Fibroblast of skin of left quadriceps (primary cell): ENCODE measurements at regions not wholly inside any gene's neighbourhood (a gene's known extent, or its start where the extent isn't known, plus 50 kb on each side); places are given as distances from the start of the nearest gene placed in this dataset.
A peak's percentile ranks its signal among the peaks of the same experiment; 100 is the strongest.
"Not testable (repeated sequence)": the region's sequence is repeated elsewhere in the genome, so short reads cannot be mapped to it uniquely, and the experiment has no call there.

Experiments used
- DNase-seq, 2 experiments: peaks; one replicate each; pipeline ENCODE4 v3.0.0-alpha.2; 2013; ENCODE audit warnings: low read depth in 2 of 2

- DNase-seq, result no peak
These were observed 674.3 kb downstream of the NUP35 start for GRCh38 chr2:183798535-183798934.

GRCh38 chr2:183799761-183800160 lies 675.5 kb downstream of the NUP35 start:
- no peak for DNase-seq

GRCh38 chr2:183803596-183803995 lies 679.4 kb downstream of the NUP35 start:
- no peak for DNase-seq

- no peak for DNase-seq
These were observed 683.6 kb downstream of the NUP35 start for GRCh38 chr2:183807870-183808269.

DNA sequence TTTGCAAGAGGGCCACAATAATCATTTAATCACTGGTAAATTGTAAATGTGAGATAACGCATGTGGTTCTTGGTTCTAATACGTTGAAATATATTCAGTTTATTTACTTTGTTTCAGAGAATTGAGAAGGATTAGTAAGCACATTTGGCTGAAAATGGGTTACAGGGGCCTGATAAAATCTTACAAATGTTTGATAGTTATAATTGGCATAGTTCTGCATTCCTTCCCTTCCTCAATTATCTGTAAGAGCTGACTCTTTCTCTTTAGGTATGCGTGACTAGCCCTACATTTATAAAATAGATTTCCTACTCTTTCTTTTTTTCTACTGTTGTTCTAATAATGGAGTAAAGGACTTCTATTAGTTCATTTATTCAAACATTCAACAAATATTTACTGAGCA lies 685.2 kb downstream of the NUP35 start:
- DNase-seq, result no peak

GRCh38 chr2:183811281-183811680 lies 687.0 kb downstream of the NUP35 start:
- DNase-seq, result no peak

DNA sequence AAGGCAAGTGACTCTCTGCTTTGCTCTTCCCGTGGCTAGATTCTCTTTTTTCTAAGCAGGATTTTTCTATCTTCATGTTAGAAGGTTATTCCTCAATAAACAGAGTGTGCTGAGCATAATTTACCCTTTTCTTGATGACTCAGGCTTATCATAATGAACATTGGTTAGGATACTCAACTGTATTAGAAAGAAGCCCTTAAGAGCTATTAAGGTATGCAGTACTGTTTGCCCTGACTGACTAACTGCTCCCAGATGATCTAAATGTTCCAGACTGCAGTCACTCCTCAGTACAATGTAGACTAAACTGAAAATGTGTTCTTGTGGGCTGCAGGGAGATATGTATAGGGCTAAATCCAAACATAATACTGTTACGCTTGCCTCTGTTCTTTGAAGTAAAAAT lies 687.8 kb downstream of the NUP35 start:
- DNase-seq, result no peak

DNA sequence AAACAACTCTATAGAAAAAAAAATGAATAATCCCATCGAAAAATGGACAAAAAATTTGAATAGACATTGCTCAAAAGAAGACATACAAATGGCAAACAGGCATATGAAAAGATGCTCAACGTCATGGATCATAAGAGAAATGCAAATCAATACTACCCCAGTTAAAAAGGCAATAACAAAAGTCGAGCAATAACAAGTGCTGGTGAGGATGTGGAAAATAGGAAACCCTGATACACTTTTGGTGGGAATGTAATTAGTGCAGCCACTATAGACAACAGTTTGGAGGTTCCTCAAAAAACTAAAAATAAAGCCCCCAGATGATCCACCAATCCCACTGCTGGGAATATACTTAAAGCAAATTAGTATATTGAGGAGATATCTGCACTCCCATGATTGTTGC lies 701.5 kb downstream of the NUP35 start:
- DNase-seq, result no peak

DNA sequence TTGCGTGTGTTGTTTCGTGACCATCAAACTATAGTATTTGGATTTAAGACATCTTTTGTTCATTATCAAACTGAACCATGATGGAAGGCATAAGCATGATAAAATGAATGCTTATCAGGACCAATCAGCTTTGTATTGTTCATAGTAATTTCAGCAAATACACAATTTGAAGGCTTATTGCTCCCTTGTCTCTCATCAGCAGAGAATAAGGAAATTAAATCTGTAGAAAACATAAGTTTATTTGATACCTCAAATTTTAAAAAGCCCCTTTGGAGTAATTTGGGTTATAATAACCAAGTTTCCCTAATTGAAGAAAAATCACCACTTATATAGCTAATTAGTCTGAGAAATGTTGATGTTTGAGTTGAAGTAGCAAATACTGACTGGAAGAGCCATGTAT lies 705.7 kb downstream of the NUP35 start:
- DNase-seq, result no peak

GRCh38 chr2:183837157-183837556 lies 712.9 kb downstream of the NUP35 start:
- DNase-seq, result no peak

GRCh38 chr2:183838295-183838694 lies 714.1 kb downstream of the NUP35 start:
- no peak for DNase-seq

DNA sequence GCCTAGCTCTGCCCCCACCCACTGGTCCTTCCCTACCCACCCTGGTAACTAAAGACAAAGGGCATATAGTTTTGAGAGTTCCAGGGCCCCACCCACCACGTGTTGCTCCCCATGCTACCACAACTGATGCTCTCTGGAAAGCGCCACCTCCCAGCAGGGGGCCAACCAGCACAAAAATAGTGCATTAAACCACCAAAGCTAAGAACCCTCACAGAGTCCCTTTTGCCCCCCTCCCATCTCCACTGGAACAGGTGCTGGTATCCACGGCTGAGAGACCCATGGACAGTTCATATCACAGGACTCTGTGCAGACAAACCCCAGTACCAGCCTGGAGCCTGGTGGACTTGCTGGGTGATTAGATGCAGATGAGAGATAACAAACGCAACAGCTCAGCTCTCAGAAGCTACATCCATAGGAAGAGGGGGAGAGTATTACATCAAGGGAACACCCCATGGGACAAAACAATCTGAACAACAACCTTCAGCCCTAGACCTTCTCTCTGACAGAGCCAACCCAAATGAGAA lies 715.9 kb downstream of the NUP35 start:
- DNase-seq, result no peak

DNA sequence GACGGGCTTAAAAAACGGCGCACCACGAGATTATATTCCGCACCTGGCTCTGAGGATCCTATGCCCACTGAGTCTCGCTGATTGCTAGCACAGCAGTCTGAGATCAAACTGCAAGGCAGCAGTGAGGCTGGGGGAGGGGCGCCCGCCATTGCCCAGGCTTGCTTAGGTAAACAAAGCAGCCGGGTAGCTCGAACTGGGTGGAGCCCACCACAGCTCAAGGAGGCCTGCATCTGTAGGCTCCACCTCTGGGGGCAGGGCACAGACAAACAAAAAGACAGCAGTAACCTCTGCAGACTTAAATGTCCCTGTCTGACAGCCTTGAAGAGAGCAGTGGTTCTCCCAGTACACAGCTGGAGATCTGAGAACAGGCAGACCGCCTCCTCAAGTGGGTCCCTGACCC lies 725.6 kb downstream of the NUP35 start:
- DNase-seq, result not testable (repeated sequence)

DNA sequence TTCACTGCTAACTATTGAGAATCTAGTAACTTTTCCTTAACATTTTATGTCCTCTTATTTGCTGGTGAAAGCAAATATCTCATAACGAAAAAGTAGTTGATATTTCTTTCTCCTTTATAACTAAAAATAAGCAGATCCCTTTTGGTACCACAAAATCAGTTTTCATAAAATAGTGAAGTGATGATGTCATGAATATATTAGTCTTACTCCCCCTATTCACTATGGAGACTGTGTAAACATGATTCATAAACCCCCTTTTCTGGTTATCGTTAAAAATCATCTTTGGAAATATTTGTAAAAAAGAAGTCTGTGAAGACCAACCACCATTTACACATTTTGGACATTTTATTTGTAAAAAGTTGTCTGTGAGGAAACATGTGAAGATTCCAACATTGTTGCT lies 734.9 kb downstream of the NUP35 start:
- DNase-seq, result no peak

- no peak for DNase-seq
These were observed 731.7 kb upstream of the ZNF804A start for GRCh38 chr2:183866666-183867065.

DNA sequence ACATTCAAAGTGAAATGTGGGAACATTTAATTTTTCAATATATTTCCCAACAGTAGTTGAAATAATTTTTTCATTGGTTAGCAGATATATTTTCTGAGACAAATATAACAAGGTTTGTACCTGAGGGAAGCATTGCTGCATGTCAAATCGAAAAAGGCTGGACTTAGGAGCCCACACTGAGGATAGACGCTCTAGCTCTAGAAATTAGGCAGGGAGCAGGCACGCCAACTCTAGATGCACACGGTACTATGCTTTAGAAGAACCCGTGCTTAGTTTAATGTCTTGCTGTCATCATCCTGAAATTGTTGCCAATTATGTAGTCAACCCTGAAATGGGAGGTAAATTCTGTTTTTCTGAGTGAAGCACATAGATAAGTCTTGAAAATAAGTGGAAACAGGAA lies 731.1 kb upstream of the ZNF804A start:
- no peak for DNase-seq

- no peak for DNase-seq
These were observed 730.2 kb upstream of the ZNF804A start for GRCh38 chr2:183868153-183868552.

- peak; percentile 7 to 16 for DNase-seq
These were observed 729.6 kb upstream of the ZNF804A start for GRCh38 chr2:183868707-183869106.

DNA sequence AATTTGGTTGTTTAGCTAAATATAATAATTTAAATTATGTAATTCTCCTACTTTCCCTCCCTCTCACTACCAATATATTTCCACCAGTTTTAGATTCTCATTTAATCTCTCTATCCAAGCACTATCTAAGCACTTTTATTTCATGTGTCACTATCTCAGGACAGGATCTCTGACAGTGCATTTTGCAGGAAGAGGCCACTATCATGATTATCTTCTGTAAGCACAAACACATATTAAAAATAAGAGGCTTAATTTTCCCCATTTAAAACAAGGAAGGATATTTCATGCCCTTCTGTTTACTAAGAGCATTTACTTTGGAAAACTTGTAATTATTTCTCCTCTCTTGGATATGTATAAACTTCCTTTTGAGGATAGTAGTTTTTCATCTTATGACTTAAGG lies 726.2 kb upstream of the ZNF804A start:
- no peak for DNase-seq

GRCh38 chr2:183881978-183882377 lies 716.4 kb upstream of the ZNF804A start:
- DNase-seq, result no peak

DNA sequence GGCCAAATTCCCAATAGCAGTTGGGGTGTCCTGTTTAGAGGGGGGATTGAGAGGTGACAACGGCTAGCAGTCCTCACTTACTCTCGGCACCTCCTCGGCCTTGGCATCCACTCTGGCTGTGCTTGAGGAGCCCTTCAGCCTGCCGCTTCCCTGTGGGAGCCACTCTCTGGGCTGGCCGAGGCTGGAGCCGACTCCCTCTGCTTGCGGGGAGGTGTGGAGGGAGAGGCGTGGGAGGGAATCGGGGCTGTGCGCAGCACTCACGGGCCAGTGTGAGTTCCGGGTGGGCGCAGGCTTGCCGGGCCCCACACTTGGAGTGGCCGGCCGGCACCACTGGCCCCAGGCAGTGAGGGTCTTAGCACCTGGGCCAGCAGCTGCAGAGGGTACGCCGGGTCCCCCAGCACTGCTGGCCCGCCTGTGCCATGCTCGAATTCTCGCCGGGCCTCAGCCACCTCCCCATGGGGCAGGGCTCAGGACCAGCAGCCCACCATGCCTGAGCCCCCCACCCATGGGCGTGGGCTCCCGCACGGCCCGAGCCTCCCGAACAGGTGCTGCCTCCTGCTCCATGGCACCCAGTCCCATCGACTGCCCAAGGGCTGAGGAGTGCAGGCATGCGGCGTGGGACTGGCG lies 705.9 kb upstream of the ZNF804A start:
- DNase-seq, result no peak

DNA sequence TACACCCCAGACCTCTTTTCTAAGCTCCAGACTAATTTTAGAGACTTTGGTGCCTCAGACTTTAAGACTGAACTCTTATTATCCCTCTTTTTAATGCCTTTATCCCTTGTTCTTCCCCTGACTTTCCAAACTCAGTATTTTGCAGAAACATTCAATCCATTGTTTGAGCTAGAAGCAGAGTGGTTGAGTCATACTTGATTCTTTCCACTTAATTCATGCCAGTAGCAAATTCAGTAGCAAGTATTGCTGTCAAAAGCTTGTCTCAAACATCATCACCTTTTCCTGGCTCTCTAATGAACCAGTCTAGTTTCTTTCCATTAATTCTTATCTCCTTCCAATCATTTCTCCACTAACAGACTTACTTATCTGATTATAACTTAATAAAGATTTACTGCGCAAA lies 699.7 kb upstream of the ZNF804A start:
- no peak for DNase-seq

- DNase-seq, result no peak
These were observed 696.4 kb upstream of the ZNF804A start for GRCh38 chr2:183901931-183902330.

GRCh38 chr2:183903026-183903425 lies 695.3 kb upstream of the ZNF804A start:
- DNase-seq, result no peak
